OCI-LY3 (cell line): ENCODE measurements at regions not wholly inside any gene's neighbourhood (a gene's known extent, or its start where the extent isn't known, plus 50 kb on each side); places are given as distances from the start of the nearest gene placed in this dataset.

Experiments
- CTCF ChIP-seq: fragments of 200-600, 300-600 bp; sonication (generic); IDR thresholded peaks from 2 replicates; pipeline ENCODE4 v1.5.1; 2014; ENCODE audit warnings: antibody characterized with exemption, low read length, low read depth
- EZH2phosphoT487 ChIP-seq: fragments of 200-600 bp; shearing (Covaris generic); IDR thresholded peaks from 2 replicates; pipeline ENCODE4 v1.6.1; 2018; ENCODE audit warnings: antibody characterized with exemption, mixed run types, low read depth

- TF ChIP-seq CTCF (no peak), EZH2phosphoT487 (no peak)
Observed at GRCh38 chr10:78755063-78755701, 313.6 kb upstream of the ZMIZ1 start.
